Activated T-helper 1 cell treated with anti-CD3 and anti-CD28 coated beads, Interleukin-12 subunit alpha, Interleukin-12 subunit beta, Interleukin-2, Interleukin-4 antibody, amounts not matched to agents 30 ng/mL and 10 ng/mL and 1 ng/mL, durations not matched to agents 14 hours and 24 hours and 36 hours (primary cell): ENCODE measurements at regions not wholly inside any gene's neighbourhood (a gene's known extent, or its start where the extent isn't known, plus 50 kb on each side); places are given as distances from the start of the nearest gene placed in this dataset.

Experiments
- DNase-seq: peaks from one replicate; pipeline ENCODE4 v3.0.0; 2021; ENCODE audit warnings: low spot score
- H3K27ac Mint-ChIP-seq: one replicate; pipeline ENCODE4 v1.8.0; 2021; ENCODE audit warnings: mild to moderate bottlenecking, mixed read lengths
- H3K27me3 Mint-ChIP-seq: one replicate; pipeline ENCODE4 v1.8.0; 2022; ENCODE audit warnings: mild to moderate bottlenecking, moderate library complexity, mixed read lengths; ENCODE audit not compliant: insufficient read depth
- H3K36me3 Mint-ChIP-seq: one replicate; pipeline ENCODE4 v1.8.0; 2021; ENCODE audit warnings: low read depth, mixed read lengths
- H3K4me1 Mint-ChIP-seq: one replicate; pipeline ENCODE4 v1.8.0; 2021; ENCODE audit warnings: low read depth, mixed read lengths
- H3K4me3 Mint-ChIP-seq: one replicate; pipeline ENCODE4 v1.8.0; 2021; ENCODE audit warnings: mild to moderate bottlenecking, moderate library complexity, mixed read lengths
- H3K9me3 Mint-ChIP-seq: one replicate; pipeline ENCODE4 v1.8.0; 2021; ENCODE audit warnings: mixed read lengths
- intact Hi-C: fragments of 100-400 bp; cut with micrococcal nuclease; formaldehyde crosslinking; loops from one replicate; pipeline ENCODE4 v1.15.1; 2024

- Mint-ChIP-seq H3K4me3 (no peak overlapping the region), H3K36me3 (no peaks in the 10 kb centered on the region), H3K4me1 (no peaks in the 10 kb centered on the region), H3K27ac (no peak overlapping the region), H3K9me3 (peaks cover 23% of the 10 kb centered on the region), H3K27me3 (no peaks in the 10 kb centered on the region)
- DNase-seq = no peak
- intact Hi-C loops = no loop called here
These were observed 414.1 kb upstream of the SALL1 start for GRCh38 chr16:51565184-51565583.

DNA sequence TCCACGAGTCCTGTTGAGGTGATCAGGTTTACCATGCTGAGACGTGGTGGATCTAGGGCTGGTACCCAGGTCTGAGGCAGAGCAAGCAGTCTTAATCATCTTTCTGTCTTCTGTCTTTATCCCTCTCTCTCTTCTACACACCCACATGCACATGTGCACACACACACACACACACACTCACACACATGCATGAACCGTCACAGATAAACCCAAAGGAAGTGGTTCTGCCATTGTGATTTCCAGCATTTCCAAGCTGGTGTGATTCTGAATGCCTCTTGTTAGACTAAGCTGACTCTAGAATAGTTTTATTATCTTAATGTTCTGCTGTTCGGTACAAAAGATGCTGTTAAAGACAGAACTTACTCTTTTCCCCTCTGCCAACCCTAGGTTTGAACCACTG lies 411.8 kb upstream of the SALL1 start:
- Mint-ChIP-seq H3K4me1 (no peaks in the 10 kb centered on the region), H3K36me3 (no peaks in the 10 kb centered on the region), H3K9me3 (peaks cover 28% of the 10 kb centered on the region), H3K4me3 (no peak overlapping the region), H3K27ac (no peak overlapping the region), H3K27me3 (no peaks in the 10 kb centered on the region)
- intact Hi-C loops = no loop called here
- no peak for DNase-seq

DNA sequence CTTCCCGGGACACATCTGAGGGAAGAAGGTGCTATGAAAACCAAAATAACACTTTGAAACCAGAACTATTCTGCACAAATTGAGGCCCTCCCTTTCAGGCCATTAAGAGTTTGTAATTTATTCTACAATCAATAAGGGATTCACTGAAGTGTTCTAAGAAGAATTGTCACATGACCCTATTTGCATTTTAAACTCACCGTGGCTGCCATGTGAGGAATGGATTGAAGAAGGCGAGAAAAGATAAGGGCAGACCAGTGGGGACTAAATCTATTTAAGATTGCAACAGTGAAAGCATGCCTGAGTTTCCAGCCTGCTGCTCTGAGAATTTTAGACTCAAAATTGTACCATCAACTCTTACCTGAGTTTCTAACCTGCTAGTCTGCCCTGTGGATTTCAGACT lies 408.8 kb upstream of the SALL1 start:
- Mint-ChIP-seq H3K36me3 (no peaks in the 10 kb centered on the region), H3K9me3 (peaks cover 21% of the 10 kb centered on the region), H3K27me3 (no peaks in the 10 kb centered on the region), H3K4me3 (no peak overlapping the region), H3K27ac (no peak overlapping the region), H3K4me1 (no peaks in the 10 kb centered on the region)
- DNase-seq = no peak
- intact Hi-C loops = no loop called here

GRCh38 chr16:51557670-51558069 lies 406.6 kb upstream of the SALL1 start:
- H3K27me3 Mint-ChIP-seq = no peaks in the 10 kb centered on the region
- H3K36me3 Mint-ChIP-seq = no peaks in the 10 kb centered on the region

DNA sequence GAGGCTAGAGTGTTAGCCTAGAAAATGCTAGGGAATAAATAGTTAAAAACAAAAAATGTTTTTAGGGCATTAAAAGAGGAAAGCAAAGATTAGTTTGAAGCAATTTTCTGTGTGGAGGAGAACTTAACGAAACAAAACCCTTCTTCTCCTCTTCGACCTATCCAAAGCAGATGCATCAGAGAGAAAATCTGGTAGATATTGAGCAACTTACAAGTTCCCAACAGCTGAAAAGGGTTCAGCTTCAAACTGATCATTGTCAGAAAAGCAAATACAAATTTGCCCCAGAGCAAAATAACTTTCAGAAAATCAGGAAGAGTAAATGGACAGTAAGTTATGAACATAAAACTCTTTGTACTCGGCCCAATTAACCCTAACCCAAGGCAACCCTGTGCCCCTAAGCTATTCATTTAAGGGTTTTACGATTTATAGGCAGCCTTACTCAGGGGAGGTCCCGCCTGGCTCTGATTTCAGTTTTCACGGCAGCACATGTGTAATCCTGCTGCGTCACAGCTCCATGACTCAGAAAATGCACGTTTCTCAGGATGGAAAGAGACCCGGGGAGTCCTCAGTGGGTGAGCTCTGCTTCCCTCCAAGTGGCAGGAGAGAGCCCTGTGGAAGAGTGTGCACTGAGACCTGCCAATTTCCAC lies 405.7 kb upstream of the SALL1 start:
- Mint-ChIP-seq H3K36me3 (no peaks in the 10 kb centered on the region), H3K4me3 (no peak overlapping the region), H3K9me3 (peaks cover 15% of the 10 kb centered on the region), H3K4me1 (no peaks in the 10 kb centered on the region), H3K27ac (no peak overlapping the region), H3K27me3 (no peaks in the 10 kb centered on the region)
- intact Hi-C loops = no loop called here
- DNase-seq = no peak

More at GRCh38 chr16:51557670-51558069, 406.6 kb upstream of the SALL1 start:
- no peaks in the 10 kb centered on the region for H3K4me1 Mint-ChIP-seq
- no peak overlapping the region for H3K4me3 Mint-ChIP-seq
- intact Hi-C loops = no loop called here
- no peak for DNase-seq
- no peak overlapping the region for H3K27ac Mint-ChIP-seq
- H3K9me3 Mint-ChIP-seq = peaks cover 15% of the 10 kb centered on the region

DNA sequence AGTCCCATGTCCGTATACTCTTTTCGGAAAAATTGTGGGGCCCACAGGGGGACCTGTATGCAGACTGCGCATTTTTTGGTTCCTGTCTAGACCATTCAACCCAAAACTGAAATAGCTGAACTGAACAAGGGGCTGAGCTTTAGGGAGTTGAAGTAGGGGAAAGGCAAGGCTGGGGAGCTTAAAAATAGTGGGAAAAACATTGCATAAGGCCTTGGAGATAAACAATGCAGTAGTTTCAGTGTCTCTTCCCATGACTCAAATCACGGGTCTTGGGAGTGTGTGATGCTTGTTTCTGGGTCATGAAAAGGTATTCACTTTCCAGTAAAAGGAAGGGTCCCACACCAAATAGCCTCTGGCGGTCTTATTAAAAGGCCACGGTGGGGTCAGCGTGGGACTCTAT lies 402.8 kb upstream of the SALL1 start:
- intact Hi-C loops = no loop called here
- Mint-ChIP-seq H3K9me3 (peaks cover 18% of the 10 kb centered on the region), H3K36me3 (no peaks in the 10 kb centered on the region), H3K27me3 (no peaks in the 10 kb centered on the region), H3K4me3 (no peak overlapping the region), H3K27ac (no peak overlapping the region), H3K4me1 (no peaks in the 10 kb centered on the region)
- DNase-seq = no peak

GRCh38 chr16:51553314-51553713 lies 402.2 kb upstream of the SALL1 start:
- Mint-ChIP-seq H3K9me3 (peaks cover 17% of the 10 kb centered on the region), H3K36me3 (no peaks in the 10 kb centered on the region), H3K4me1 (no peaks in the 10 kb centered on the region), H3K27me3 (no peaks in the 10 kb centered on the region), H3K27ac (no peak overlapping the region), H3K4me3 (no peak overlapping the region)
- DNase-seq = no peak
- intact Hi-C loops = no loop called here

DNA sequence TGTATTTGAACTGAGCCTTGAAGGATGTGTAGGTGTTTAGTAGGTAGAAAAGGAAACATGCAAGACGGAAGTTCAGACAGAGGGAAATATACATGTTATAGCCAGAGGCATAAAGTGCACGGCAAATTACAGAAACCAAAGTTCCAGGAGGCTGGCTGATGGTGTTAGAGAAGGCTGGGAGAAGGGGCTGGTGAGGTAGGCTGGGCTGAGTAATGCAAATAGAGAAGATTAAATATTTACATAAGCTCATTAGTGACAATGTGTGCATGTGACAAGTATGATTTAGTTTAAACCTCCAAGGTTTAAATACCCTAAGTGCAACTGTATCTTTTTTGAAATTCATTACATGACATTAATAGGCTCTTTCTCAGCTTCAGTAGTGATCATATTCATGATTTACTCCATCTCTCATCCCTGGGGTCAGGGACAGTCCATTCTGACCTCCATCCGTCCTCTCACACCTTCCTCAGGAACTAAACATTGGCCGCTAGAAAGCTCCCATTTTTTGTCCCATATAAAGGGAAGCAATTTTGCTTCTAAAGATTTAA lies 399.8 kb upstream of the SALL1 start:
- no peaks in the 10 kb centered on the region for H3K36me3 Mint-ChIP-seq
- no peak overlapping the region for H3K27ac Mint-ChIP-seq
- H3K27me3 Mint-ChIP-seq = no peaks in the 10 kb centered on the region
- intact Hi-C loops = no loop called here
- H3K4me1 Mint-ChIP-seq = no peaks in the 10 kb centered on the region
- H3K9me3 Mint-ChIP-seq = peaks cover 7% of the 10 kb centered on the region
- H3K4me3 Mint-ChIP-seq = no peak overlapping the region
- no peak for DNase-seq

GRCh38 chr16:51549836-51550235 lies 398.8 kb upstream of the SALL1 start:
- Mint-ChIP-seq H3K27ac (no peak overlapping the region), H3K9me3 (peaks cover 7% of the 10 kb centered on the region), H3K27me3 (no peaks in the 10 kb centered on the region), H3K36me3 (no peaks in the 10 kb centered on the region), H3K4me3 (no peak overlapping the region), H3K4me1 (no peaks in the 10 kb centered on the region)
- intact Hi-C loops = no loop called here
- DNase-seq = no peak

DNA sequence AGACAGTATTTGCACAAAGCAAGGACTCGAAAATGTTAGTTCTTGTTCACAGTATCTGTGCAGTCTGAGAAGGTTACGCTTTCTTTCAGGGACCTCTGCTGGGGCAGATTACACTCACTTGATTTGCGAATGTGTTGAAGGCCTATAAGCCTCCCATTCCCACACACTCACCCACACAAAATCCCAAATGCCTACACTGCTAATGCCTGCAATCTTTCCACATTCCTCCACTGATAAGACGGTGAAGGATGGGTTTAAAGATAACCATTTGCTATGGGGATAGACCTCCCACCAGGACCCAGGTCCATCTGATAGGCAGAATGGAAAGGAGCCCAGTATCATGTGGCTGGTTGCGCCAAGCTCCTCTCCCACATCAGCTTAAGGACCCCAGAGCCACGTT lies 394.9 kb upstream of the SALL1 start:
- no peaks in the 10 kb centered on the region for H3K4me1 Mint-ChIP-seq
- peaks cover 1% of the 10 kb centered on the region for H3K27me3 Mint-ChIP-seq
- H3K4me3 Mint-ChIP-seq = no peak overlapping the region
- no peak for DNase-seq
- peaks cover 3% of the 10 kb centered on the region for H3K9me3 Mint-ChIP-seq
- H3K27ac Mint-ChIP-seq = no peak overlapping the region
- intact Hi-C loops = no loop called here
- no peaks in the 10 kb centered on the region for H3K36me3 Mint-ChIP-seq

DNA sequence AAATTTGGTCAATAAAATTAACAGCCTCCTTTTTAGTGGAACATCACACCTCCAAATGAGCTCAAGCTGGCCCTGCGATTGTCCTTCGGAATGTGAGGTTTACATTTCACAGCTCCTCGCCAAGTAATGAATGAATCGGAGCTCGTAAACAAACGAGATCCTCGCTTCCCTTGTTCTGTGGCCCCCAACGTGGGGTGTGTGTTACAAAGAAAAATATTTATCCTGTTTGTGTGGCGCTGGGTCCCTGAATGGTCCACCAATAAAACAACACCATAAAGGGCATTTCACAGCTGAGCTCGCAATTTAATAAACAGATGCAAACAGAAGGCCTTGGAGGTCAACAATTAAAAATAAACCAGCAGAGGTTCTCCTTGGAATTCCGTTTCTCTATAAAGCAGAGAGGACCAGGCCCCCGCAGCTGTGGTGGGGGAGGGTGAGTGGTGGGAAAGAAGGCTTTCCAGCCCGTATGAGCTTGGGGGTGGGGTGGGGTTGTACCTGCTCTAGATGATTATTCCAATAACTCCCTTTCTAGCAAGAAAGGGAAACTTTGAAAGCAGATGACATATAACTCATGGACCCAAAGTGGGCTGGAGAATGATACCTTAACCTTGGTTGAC lies 393.9 kb upstream of the SALL1 start:
- Mint-ChIP-seq H3K27me3 (peaks cover 1% of the 10 kb centered on the region), H3K4me3 (no peak overlapping the region), H3K27ac (no peak overlapping the region), H3K36me3 (no peaks in the 10 kb centered on the region), H3K9me3 (no peaks in the 10 kb centered on the region), H3K4me1 (no peaks in the 10 kb centered on the region)
- DNase-seq = no peak
- intact Hi-C loops = no loop called here

- Mint-ChIP-seq H3K27ac (no peak overlapping the region), H3K9me3 (no peaks in the 10 kb centered on the region), H3K4me3 (no peak overlapping the region), H3K4me1 (no peaks in the 10 kb centered on the region), H3K36me3 (no peaks in the 10 kb centered on the region), H3K27me3 (peaks cover 1% of the 10 kb centered on the region)
- intact Hi-C loops = no loop called here
- DNase-seq = no peak
These were observed 392.9 kb upstream of the SALL1 start for GRCh38 chr16:51543971-51544370.

GRCh38 chr16:51542981-51543815 lies 392.1 kb upstream of the SALL1 start:
- Mint-ChIP-seq H3K27me3 (peaks cover 1% of the 10 kb centered on the region), H3K4me3 (no peak overlapping the region), H3K9me3 (no peaks in the 10 kb centered on the region), H3K36me3 (no peaks in the 10 kb centered on the region), H3K27ac (no peak overlapping the region), H3K4me1 (no peaks in the 10 kb centered on the region)
- intact Hi-C loops = no loop called here
- no peak for DNase-seq
